Neural cell (in vitro differentiated cells): ENCODE measurements at regions not wholly inside any gene's neighbourhood (a gene's known extent, or its start where the extent isn't known, plus 50 kb on each side); places are given as distances from the start of the nearest gene placed in this dataset.

Source experiments
- H2AFZ ChIP-seq: fragments of 200-600, 300-800 bp; sonication (generic), shearing (Covaris generic); 2 replicates; pipeline ENCODE4 v1.6.0; 2014; ENCODE audit warnings: low read depth, mild to moderate bottlenecking, antibody characterized with exemption, low read length, moderate library complexity
- H3F3A ChIP-seq: fragments of 200-600 bp; shearing (Covaris generic); 2 replicates; pipeline ENCODE4 v1.6.1; 2016; ENCODE audit warnings: mild to moderate bottlenecking, moderate library complexity, mixed read lengths, antibody characterized with exemption, low read length; ENCODE audit not compliant: insufficient read depth, poor library complexity, severe bottlenecking
- H3K27ac ChIP-seq: fragments of 200-600, 300-800 bp; sonication (generic), shearing (Covaris generic); 2 replicates; pipeline ENCODE4 v1.5.1; 2014; ENCODE audit warnings: mild to moderate bottlenecking, low read length, moderate library complexity
- H3K27me3 ChIP-seq: fragments of 300-800, 200-600 bp; sonication (generic), shearing (Covaris generic); 2 replicates; pipeline ENCODE4 v1.6.0; 2014; ENCODE audit warnings: mild to moderate bottlenecking, low read depth, low read length, moderate library complexity; ENCODE audit not compliant: insufficient read depth
- H3K36me3 ChIP-seq: fragments of 300-800, 200-600 bp; sonication (generic), shearing (Covaris generic); 2 replicates; pipeline ENCODE4 v1.5.1; 2014; ENCODE audit warnings: mild to moderate bottlenecking, antibody characterized with exemption, low read length, moderate library complexity; ENCODE audit not compliant: insufficient read depth
- H3K4me2 ChIP-seq: fragments of 300-800, 200-600 bp; sonication (generic), shearing (Covaris generic); 2 replicates; pipeline ENCODE4 v1.6.0; 2014; ENCODE audit warnings: mild to moderate bottlenecking, low read length
- H3K4me3 ChIP-seq: fragments of 300-800, 200-600 bp; sonication (generic), shearing (Covaris generic); 2 replicates; pipeline ENCODE4 v1.5.1; 2014; ENCODE audit warnings: mild to moderate bottlenecking, low read length, moderate library complexity
- H3K79me2 ChIP-seq: fragments of 200-600 bp; shearing (Covaris generic); replicated peaks from 2 replicates; pipeline ENCODE4 v1.6.0; 2014; ENCODE audit warnings: mild to moderate bottlenecking, low read length, moderate library complexity; ENCODE audit not compliant: insufficient read depth
- H3K9ac ChIP-seq: fragments of 300-800, 200-600 bp; sonication (generic), shearing (Covaris generic); 2 replicates; pipeline ENCODE4 v1.6.1; 2016; ENCODE audit warnings: mild to moderate bottlenecking, low read length, mixed read lengths
- H3K9me2 ChIP-seq: fragments of 200-600 bp; shearing (Covaris generic); 2 replicates; pipeline ENCODE4 v1.6.1; 2016; ENCODE audit warnings: mild to moderate bottlenecking, low read length, mixed read lengths; ENCODE audit not compliant: insufficient read depth
- H3K9me3 ChIP-seq: fragments of 200-600, 300-800 bp; sonication (generic), shearing (Covaris generic); 2 replicates; pipeline ENCODE4 v1.6.1; 2016; ENCODE audit warnings: mild to moderate bottlenecking, mixed run types, low read length, moderate library complexity, mixed read lengths
- H4K20me1 ChIP-seq: fragments of 200-600 bp; shearing (Covaris generic); 2 replicates; pipeline ENCODE4 v1.6.1; 2016; ENCODE audit warnings: mild to moderate bottlenecking, mixed run types; ENCODE audit not compliant: insufficient read depth
- CTCF ChIP-seq: fragments of 450-650 bp; IDR thresholded peaks from 2 replicates; pipeline ENCODE4 v1.5.1; 2014; ENCODE audit warnings: antibody characterized with exemption, mild to moderate bottlenecking, moderate library complexity; ENCODE audit not compliant: poor library complexity, severe bottlenecking
- EP300 ChIP-seq: fragments of 450-650 bp; conservative IDR thresholded peaks from 2 replicates; pipeline ENCODE4 v1.6.1; 2014; ENCODE audit warnings: antibody characterized with exemption, mild to moderate bottlenecking, moderate library complexity; ENCODE audit not compliant: poor library complexity, severe bottlenecking
- EZH2 ChIP-seq: fragments of 200-600, 300-800 bp; shearing (Covaris generic), sonication (generic); IDR thresholded peaks from 2 replicates; pipeline ENCODE4 v1.6.1; 2014; ENCODE audit warnings: antibody characterized with exemption, low read length, borderline replicate concordance, mild to moderate bottlenecking; ENCODE audit not compliant: insufficient read depth, poor library complexity, severe bottlenecking
- MXI1 ChIP-seq: fragments of 450-650 bp; conservative IDR thresholded peaks from 2 replicates; pipeline ENCODE4 v1.6.1; 2014; ENCODE audit warnings: antibody characterized with exemption, mild to moderate bottlenecking; ENCODE audit not compliant: poor library complexity, severe bottlenecking
- POLR2AphosphoS5 ChIP-seq: IDR thresholded peaks from 2 replicates; pipeline ENCODE4 v1.6.1; 2012
- RAD21 ChIP-seq: fragments of 450-650 bp; conservative IDR thresholded peaks from 2 replicates; pipeline ENCODE4 v1.6.1; 2014; ENCODE audit warnings: antibody characterized with exemption, mild to moderate bottlenecking, moderate library complexity
- REST ChIP-seq: IDR thresholded peaks from 2 replicates; pipeline ENCODE4 v1.6.1; 2012; ENCODE audit warnings: borderline replicate concordance
- SMC3 ChIP-seq: fragments of 450-650 bp; conservative IDR thresholded peaks from 2 replicates; pipeline ENCODE4 v1.6.1; 2014; ENCODE audit warnings: antibody characterized with exemption, mild to moderate bottlenecking, moderate library complexity; ENCODE audit not compliant: poor library complexity
- TAF1 ChIP-seq: IDR thresholded peaks from 2 replicates; pipeline ENCODE4 v1.6.1; 2012; ENCODE audit warnings: low read depth

GRCh38 chr4:186782302-186782701, 58.6 kb upstream of the FAT1 start:
- no peaks in the 10 kb centered on the region for H3K9me3 ChIP-seq
- H3K9ac ChIP-seq, result no peak overlapping the region
- H2AFZ ChIP-seq, result no peak overlapping the region
- H3K27me3 ChIP-seq, result no peaks in the 10 kb centered on the region
- H4K20me1 ChIP-seq, result no peaks in the 10 kb centered on the region
- no peaks in the 10 kb centered on the region for H3K36me3 ChIP-seq
- no peak overlapping the region for H3K4me3 ChIP-seq
- H3K9me2 ChIP-seq, result no peaks in the 10 kb centered on the region
- no peak overlapping the region for H3K4me2 ChIP-seq
- H3F3A ChIP-seq, result no peaks in the 10 kb centered on the region
- no peaks in the 10 kb centered on the region for H3K79me2 ChIP-seq
- no peak for TF ChIP-seq REST
- TF ChIP-seq TAF1, result no peak
- TF ChIP-seq POLR2AphosphoS5, result no peak
- TF ChIP-seq CTCF, result no peak
- no peak for TF ChIP-seq MXI1
- no peak for TF ChIP-seq SMC3
- no peak for TF ChIP-seq RAD21
- no peak for TF ChIP-seq EP300
- no peak for TF ChIP-seq EZH2
- H3K27ac ChIP-seq, result no peak overlapping the region

GRCh38 chr4:186787536-186787935, 63.9 kb upstream of the FAT1 start:
- TF ChIP-seq MXI1, result no peak
- no peak for TF ChIP-seq REST
- no peak for TF ChIP-seq TAF1
- TF ChIP-seq CTCF, result no peak
- TF ChIP-seq EP300, result no peak
- TF ChIP-seq EZH2, result no peak
- no peak for TF ChIP-seq SMC3
- no peak for TF ChIP-seq POLR2AphosphoS5
- TF ChIP-seq RAD21, result no peak
- no peaks in the 10 kb centered on the region for H3K36me3 ChIP-seq
- H3K27me3 ChIP-seq, result no peaks in the 10 kb centered on the region
- H3K9me3 ChIP-seq, result no peaks in the 10 kb centered on the region
- no peaks in the 10 kb centered on the region for H3K79me2 ChIP-seq
- H3K4me2 ChIP-seq, result no peak overlapping the region
- no peak overlapping the region for H3K27ac ChIP-seq
- no peaks in the 10 kb centered on the region for H4K20me1 ChIP-seq
- H3K4me3 ChIP-seq, result no peak overlapping the region
- no peaks in the 10 kb centered on the region for H3F3A ChIP-seq
- no peak overlapping the region for H2AFZ ChIP-seq
- no peaks in the 10 kb centered on the region for H3K9me2 ChIP-seq
- H3K9ac ChIP-seq, result no peak overlapping the region
